Globus pallidus (tissue), 1 donor: ENCODE measurements at regions not wholly inside any gene's neighbourhood (a gene's known extent, or its start where the extent isn't known, plus 50 kb on each side); places are given as distances from the start of the nearest gene placed in this dataset.
A peak's percentile ranks its signal among the peaks of the same experiment; 100 is the strongest.

Source experiments
- DNase-seq: peaks from one replicate; pipeline ENCODE4 v3.0.0-alpha.2; 2015; ENCODE audit warnings: low spot score

DNA sequence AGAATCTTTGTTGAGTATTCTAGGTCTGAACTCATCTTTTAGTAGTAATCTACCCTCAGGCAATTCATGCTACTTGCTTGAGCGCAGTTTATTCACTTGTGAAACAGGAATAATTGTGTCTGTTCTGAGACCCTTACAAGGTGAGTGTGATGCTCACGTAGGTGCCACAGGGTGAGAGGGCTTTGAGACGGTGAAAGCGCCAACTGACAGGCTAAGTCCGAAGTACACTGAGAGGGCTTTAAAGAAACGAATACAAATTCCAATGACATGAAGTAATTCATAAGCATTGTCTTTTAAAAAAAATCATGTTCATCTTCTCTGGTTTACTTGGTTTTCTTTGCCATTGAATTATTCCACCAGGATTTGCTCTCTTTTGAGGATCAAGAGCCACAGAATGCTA, 393.7 kb upstream of the RGMA start:
- no peak for DNase-seq

DNA sequence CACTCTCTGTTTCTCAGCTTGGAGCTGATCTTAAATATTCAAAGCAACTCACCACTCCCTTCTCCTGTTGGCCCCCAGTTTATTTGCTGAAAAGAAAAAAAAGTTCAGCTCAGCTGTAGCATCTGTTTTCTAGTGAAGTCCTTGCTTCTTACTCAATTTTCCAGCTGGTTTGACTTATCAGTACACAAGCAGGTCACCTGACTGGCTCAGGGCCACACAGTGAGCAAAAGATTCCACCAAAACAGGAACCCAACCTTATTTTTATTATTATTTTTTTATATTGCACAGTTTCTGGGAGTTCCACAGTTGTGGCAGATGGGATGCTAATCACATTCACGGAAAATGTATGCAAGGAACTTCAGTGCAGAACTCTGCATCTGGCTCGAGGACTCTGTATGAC, 390.7 kb upstream of the RGMA start:
- DNase-seq, result no peak

DNA sequence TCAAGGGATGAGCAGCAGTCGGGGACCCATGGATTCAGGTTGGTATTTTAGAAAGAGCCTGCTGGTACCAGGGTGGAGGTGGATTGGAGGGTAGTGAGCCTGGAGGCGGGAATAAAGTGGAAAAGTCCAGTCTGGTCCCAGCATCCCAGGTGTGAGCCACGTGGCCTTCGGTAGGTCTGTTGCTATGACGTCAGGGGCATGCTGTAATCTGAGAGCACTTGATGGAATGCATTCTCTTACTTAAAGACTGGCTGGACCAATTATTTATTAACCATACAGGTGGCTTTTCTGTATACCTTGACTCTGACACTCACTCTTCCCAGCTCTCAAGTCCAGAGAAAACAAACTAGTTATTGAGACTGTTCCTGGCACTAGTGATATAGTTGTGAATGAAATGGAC, 389.9 kb upstream of the RGMA start:
- DNase-seq, result no peak

DNA sequence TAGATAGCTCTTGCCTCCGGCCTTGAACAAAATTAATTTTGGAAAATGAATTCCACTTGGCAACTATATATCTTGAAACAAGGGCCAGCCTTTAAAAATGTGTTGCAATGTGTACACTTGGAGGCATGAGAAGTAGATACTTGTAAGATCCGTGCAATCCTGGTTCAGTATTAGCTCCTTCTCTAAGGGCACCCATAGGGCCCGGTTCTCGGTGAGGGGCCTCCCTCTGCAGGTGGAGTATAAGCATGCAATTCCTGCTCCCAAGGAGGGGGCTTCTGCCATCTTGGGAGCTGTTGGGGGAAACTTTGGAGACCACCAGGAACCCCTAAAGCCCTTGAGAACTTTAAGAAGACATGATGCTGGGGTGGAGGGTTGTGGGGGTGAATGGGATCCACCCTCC, 388.7 kb upstream of the RGMA start:
- DNase-seq, result no peak

DNA sequence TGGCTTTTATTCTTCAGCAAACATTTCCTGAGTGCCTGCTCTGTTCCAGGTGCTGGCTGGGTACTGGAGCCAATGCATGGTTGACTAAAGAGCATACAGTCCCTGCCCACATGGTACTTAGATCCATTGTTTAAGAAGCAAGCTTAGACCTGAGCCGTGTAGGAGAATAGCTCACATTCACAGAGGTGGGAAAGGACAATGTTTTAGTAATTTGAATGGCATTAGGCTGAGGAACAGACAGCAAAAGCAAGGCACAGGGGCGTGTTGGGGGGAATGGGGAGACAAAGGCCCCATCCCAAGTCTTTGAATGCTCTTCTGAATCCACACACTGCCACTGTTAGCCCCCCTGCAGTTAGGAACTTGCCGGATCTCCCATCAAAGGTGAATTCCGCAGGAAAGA, 388.2 kb upstream of the RGMA start:
- no peak for DNase-seq

DNA sequence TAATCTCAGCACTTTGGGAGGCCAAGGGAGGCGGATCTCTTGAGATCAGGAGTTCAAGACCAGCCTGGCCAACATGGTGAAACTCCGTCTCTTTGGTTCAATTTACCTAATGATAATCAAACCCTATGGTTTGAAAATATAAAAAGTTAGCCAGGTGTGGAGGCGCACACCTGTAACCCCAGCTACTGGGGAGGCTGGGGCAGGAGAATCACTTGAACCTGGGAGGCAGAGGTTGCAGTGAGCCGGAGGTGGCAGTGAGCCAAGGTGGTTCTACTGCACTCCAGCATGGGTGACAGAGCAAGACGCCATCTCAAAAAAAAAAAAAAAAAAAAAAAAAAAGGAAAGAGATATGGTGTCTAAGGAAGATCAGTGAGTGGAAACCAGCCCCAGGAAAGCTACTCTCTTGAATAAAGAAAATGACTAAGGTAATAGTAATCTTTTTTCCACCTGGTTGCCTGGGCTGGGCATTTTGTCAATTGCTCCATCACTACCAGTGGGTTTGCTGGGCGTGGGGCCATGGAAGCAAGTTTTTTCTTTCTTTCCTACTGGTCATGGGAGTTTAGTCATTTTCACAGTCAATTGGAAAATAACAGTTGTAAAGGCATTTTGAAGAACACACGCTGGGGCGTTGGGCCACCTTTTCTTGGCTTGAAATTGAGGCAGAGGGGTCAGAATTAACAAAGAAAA, 387.6 kb upstream of the RGMA start:
- DNase-seq, result no peak

DNA sequence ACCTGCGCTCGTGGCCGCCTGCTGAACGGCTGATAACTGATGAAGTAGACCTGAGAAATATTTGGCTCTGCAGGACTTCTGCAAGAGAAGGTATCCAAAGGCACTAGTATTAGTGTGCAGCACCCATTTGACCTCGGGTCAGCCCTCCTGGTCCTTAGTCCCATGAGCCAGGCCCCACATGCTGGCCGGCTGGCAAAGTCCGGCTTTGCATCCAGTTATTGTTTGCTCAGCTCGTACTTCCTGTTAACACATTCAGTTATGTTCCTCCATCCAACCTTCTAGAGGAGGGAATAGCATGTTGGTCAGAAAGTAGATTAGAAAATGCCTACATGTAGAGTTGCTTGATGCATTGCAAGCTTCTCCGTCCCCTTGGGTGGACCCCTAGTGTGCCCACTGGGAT, 385.7 kb upstream of the RGMA start:
- DNase-seq, result no peak

DNA sequence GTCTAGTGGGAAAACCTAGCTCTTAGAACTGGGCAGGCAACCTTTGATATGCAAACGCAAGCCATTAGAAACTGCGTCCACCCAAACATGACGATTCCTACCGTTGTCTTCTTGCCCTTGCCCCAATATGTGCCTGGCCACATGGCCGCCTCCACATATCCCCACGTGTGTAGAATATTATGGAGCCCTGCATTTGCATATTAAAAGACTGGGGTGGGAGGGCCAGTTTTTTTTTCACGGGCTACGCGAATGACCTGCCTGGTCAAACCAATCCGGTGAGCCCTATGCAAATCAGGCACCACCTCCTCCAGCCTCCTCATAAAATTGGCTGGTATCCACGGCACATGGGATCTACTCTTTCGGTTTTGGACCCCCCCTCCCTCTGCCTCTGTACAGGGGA, 381.0 kb upstream of the RGMA start:
- DNase-seq, result no peak

DNA sequence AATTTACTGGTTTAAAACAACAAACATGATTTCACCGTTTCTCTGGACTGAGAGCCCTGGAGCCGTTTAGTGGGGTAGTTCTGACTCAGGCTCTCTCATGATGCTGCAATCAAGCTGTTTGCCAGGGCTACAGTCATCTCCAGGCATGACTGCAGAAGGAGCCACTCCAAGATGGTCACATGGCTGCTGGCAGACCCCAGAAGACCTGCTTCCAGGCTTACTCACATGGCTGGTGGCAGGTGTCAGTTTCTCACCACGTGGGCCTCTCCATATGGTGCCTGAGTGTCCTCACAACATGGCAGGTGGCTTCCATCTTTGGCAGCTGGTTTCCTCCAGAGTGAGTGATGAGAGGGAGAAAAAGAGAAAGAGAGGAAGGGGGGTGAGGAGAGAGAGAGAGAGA, 378.3 kb upstream of the RGMA start:
- DNase-seq, result no peak

DNA sequence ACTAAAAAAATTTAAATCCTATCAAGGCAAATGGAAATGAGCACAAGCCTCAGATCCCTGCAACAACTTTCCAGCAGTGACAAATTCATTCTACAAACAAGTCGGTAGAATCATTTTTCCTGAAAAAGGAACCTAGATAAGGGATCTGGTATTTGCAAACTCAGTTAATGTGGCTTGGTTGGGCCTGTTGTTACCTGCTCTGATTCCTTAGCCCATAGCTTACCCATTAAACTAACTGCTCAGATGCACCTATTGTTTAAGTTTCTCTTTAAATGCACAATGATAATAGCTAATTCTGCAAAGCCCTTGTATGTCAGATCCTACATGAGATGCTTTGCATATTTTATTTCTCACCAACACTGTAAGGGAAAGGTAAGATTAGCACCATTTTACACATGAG, 377.4 kb upstream of the RGMA start:
- DNase-seq, result no peak

DNA sequence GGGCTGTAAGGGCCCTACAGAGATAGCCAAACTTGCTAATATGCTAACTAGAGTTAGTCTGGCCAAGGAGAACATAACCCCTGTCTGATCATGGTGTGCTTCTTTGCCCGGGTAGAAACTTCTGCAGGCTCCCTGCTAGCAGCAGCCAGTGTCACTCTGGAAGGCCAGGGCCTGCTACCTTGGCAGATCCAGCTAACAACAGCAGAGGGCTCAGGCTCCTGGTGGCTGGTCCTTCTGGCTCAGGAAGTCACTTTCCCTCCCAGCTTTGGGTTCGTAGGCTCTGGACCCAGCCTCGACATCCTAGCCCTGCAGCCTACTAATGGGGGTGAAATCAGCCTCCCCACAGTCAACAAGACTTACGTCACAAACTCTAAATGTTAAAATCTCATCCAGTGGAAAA, 373.7 kb upstream of the RGMA start:
- DNase-seq, result no peak

DNA sequence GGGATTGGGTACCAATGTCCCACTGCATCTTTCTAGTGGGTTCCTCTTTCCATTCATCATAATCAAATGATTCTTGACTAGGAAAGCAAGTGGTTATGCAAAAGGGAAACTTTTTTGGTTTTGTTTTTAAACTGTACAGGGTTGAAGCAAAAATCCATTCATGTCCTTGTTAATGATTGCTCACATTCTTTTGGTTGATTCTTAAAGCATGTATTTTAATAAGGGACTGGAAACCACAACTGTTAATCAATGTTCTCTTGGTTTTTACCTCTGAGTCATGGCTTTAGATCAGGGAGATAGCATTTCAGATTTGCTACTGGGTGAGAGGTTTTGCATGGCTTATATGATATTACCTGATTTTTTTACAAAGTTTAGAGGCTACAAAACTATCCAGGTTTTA, 371.7 kb upstream of the RGMA start:
- DNase-seq, result no peak

DNA sequence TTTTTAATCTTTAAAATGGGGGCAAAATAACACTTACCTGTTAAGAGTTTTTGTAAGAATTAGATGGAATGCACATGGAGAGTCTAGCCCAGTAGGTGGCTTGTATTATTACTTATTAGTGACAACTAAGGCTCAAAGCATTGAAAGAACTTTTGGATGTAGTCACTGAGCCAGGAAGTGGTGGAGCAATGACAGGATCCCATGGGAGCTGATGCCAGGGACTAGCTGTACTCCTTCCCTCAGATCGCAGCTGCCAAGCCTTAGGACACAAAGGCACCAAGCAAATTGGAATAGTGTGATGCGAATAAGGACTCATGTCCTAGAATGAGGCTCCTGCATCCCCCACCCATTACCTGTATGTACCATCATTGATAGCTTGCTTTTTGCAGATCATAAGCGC, 370.4 kb upstream of the RGMA start:
- DNase-seq, result peak; percentile 17

DNA sequence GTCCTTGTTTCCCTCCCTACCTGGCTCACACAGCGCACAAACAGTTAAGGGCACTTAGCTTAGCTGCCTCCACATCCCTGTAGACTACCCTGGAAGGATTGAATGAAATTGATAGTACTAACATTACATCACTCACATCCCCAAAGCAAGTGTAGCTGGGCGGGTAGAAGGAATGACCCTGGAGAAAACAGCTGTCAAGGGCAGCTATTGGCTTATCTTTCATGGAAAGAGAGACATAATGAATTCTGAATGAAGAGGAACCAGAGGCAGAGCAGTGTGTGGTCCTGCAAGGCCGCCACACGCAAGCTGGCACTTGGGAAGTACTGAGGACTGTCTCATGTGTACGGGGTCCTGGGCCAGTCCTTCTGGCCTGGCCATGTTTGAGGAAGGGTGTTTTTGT, 369.6 kb upstream of the RGMA start:
- DNase-seq, result no peak

DNA sequence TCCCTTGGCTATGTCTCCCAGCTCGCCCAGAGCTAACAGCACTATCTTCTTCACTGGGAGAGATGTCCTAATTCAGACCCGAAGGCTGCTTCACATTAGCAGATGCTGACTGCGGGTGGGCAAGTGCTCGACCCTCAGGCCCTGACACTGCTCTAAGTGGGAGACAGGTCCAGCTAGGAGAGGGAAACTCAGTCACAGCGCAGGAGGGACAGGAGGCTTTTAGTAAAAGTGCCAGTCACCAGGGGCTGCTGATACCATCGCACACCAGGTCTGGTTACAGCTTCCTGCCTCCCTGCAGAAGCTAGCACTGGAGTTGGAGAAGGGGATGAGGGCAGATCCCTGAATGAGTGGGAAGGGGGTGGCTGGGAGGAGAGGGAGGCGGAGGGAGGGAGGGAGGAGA, 365.8 kb upstream of the RGMA start:
- no peak for DNase-seq

DNA sequence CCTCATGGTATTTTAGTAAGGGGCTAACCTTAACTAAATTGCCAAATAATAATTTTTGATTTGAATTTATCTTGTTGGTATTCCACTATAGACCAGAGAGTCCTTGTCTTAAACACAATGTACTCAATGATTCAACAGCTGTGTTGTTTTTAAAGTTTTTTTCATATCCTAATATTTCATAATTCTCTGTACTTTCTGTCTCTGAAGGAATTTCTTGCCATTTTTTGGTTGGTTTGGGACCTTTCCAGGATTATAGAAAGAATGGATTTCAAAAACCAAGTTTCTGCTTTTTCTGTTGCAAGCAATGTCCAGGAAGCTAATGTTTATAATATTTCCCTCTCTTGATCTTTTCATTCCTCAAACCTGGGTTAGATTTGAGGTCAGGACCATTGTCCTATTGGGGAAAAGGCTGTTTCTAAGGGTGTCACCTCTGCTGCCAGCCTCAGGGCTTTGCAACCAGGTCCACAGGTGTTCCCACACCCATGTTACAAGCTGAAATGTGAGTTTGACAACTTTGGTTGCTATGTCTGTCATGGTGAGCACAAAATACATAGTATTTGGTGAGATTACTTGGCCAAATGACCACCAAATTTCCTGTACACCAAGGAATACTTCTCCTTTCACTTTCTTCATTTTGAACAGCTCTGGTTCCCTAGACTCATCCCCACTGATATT, 363.7 kb upstream of the RGMA start:
- no peak for DNase-seq

DNA sequence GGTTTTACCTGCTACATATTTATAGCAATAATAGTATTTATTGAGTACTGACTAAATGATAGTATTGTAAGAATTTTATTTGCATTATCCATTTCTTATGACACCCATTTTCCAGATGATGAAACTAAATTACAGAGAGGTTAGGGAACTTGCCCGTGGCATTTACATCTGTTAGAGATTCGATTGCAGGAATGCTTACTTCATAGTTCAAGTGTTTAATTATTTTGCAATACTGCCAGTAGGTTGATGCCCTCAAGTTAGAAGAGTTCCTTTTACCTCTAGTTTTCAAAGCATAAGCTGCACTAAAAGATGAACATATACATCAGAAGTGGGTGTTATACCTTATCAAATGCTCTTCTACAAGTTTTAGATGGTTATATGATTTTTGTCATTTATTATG, 362.8 kb upstream of the RGMA start:
- no peak for DNase-seq

DNA sequence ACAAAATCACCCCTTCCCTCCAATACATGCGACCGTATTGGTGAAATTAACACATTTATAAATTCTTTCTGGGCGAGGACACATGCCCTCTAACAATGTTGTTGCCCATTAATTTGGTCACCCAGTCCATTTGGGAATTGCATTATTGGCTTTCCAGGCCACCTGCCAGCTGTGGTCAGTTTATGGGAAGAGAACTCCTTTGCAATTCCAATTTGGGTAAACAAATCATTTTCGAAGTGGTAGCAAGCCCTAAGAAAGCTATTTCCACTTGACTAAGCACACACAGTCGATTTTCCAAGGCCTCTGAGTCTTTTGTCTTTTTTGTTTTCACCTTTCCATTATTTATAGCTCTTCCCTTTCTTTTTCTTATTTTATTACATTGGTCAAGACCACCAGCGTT, 362.3 kb upstream of the RGMA start:
- DNase-seq, result peak; percentile 4

DNA sequence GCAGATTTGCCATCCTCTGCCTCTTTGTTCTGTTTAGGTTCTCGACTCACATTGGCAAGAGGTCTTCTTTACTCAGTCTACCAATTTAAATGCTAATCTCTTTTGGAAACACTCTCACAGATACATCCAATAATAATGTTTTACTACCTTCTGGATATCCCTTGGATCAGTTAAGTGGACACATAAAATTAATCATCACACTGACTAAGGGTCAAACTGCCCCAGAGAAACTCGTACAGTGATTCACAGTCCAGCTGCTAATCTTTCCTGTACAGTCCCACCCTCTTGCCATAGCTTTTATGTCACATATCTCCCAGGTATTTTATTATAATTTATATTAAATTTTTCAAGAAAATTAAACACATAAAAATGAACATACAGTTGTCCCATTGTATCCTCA, 360.8 kb upstream of the RGMA start:
- no peak for DNase-seq

DNA sequence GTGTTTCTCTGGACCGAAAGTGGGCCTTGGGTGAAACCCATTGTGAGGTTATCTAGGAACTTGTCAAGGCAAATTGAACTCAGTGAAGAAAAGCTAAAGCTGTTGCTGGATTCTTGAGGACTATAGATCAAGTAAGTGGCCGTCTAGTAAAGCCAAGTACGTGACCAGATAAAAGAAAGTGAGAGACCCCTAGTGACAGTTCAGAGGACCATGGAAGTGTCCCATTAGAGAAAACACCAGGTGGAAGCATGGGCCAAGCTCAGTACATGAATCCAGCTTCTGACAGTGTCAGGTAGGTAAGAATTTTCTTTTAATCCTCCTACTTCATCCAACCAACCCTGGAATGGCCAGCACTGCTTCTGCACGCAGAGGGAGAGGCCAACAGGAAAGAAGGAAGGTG, 349.3 kb upstream of the RGMA start:
- DNase-seq, result no peak

DNA sequence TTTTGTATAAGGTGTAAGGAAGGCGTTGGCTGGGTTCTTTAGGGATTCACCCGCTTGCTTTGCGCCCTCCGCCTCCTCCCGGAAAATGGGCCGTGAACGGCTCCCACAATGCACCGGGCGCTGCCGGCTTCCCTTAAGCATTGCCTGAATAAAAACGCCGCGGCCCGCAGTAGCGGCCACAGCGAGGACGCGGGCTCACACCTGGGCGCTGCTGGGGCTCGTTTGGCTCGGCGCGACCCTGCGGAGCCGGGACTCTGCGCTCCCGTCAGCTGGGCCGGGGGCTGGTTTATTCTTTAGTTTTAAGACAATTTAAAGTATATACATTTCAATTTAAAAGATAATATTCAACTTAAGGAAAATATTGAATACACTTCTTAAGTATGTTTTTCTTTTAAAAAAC, 343.5 kb upstream of the RGMA start:
- no peak for DNase-seq

DNA sequence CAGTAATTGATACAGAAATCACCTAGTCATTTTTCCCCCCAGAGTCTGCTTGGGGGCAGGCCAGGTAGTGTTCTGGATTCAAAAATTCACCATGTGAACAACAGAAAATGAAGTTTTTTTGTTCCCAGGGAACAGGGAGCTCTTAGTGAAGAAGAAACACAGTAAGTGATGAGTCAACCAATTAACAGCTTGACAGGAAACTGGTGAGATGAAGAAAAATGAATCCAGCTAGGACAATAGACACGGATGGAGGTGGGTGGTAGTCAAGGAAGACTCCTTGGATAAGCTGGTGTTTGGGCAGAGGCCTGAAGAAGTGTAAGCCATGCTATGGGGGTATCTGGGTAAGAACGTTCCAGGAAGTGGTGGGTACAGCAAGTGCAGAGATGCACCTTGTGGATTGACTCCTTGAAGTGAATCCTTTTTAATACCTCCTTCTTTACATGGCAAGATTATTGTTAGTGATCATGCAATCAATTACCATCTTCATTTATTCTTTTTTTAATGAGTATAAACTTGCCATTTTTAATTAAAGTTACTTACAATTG, 339.9 kb upstream of the RGMA start:
- no peak for DNase-seq

DNA sequence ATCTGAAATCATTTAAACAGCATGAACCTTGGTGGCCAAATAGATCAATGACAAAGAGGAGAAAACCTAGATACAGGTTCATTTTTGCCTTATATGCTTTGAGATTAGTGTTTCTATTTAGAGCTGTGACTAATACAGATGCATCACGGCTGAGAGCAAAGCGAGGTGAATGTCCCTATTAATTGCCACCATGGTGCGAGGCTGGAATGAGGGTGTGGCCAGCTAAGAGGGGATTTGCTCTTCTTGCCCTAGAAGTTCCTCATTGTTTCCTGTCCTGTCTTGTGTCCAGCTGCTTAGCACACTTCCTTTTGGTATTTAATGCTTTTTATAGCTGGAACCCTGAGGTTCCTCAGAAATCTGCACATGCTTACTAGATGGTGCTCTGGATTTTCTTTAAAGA, 339.1 kb upstream of the RGMA start:
- DNase-seq, result no peak

DNA sequence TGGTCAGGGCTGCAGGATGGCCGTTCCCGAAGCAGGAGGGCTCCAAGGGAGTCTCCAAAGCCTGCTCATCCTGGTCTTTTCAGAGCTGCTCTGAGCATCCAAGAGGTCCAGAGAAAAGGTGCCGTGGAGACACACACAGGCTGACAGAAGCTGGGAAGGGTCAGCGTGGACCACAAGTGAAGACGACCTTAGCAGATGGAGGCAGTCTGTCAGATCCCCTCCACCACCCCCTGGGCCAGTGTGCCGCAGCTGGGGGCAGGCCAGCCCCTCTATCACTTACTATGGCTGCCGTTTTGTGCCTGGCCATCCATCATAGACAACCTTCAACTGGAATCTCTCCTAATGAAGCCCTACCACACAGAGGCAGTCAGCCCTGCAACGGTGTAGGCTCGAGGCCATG, 335.1 kb upstream of the RGMA start:
- DNase-seq, result no peak
